GM19395 (cell line): ENCODE measurements at regions not wholly inside any gene's neighbourhood (a gene's known extent, or its start where the extent isn't known, plus 50 kb on each side); places are given as distances from the start of the nearest gene placed in this dataset.
A peak's percentile ranks its signal among the peaks of the same experiment; 100 is the strongest.

Experiments used
- ATAC-seq: cut with Tn5 transposase; IDR thresholded peaks from one replicate; pipeline ENCODE4 v1.9.1; 2021; ENCODE audit warnings: mild to moderate bottlenecking, moderate library complexity; ENCODE audit not compliant: unreplicated experiment

DNA sequence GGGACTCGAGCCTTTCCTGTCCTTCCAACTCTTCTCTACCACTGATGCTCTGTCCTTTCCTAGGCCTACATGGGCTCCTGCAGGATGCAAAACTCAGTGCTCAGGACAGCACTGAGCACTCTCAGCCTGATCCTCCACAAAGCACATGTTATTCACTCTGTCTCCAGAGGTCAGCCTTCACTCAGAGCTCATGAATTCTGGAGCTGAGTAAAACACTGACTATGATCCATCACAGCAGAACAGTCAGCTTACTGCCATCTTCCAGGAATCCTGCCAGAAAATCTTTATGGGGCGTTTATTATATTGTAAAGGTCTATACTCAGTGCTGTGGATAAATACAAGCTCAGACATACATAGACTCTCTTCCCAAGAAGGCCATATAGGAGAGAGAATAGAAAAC lies 121.5 kb upstream of the CPEB2 start:
- no peak for ATAC-seq

DNA sequence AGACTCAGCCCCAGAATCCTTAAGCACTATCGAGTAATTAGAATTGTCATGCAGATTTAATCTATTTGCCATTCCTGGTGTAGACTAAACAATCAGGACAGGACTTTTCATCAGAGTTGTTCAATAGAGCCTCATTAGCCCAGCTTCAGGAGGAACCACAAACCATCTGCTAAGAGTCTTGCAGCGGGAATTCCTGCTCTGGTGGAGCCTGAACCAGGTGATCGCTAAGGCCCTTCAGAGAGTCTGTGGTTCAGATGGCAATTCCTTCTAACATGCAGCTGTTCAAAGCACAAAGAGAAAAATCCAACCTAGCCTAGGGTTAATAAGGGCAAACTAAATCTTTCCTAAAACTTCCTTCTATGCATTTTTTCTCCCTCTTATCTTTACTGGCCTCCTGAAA lies 119.1 kb upstream of the CPEB2 start:
- ATAC-seq = no peak

DNA sequence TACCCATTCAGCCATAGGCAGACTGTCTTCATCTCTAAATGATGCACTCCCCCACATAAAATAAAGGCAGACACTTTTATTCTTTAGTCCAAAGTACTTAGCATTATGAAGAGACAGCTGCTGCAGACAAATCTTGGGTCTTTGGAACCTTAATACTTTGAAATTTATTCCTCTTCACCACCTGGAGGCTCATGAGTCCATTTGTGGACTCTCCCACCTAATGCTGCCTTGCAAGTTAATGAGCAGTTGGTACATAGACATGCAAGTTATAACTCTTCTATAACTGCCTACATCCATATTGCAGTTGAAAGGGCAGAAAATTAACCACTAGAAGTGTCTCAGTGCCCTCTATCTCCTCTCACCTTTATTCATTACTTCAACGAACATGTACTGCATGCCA lies 118.6 kb upstream of the CPEB2 start:
- ATAC-seq = no peak

DNA sequence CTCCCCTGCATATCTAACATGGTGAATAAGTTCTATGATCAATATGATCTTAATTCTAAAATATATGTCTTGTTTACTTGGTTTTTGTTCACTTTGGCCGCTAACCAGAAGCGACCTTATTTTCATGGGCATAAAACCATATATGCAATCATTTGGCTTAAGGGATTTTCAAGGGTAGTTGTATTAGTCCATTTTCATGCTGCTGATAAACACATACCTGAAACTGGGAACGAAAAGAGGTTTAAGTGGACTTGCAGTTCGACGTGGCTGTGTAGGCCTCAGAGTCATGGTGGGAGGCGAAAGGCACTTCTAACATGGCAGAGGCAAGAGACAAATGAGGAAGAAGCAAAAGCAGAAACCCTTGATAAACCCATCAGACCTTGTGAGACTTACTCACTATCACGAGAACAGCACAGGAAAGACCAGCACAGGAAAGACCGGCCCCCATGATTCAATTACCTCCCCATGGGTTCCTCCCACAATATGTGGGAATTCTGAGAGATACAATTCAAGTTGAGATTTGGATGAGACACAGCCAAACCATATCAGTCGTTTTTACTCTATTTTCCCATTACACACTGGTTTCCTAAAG lies 114.3 kb upstream of the CPEB2 start:
- no peak for ATAC-seq

DNA sequence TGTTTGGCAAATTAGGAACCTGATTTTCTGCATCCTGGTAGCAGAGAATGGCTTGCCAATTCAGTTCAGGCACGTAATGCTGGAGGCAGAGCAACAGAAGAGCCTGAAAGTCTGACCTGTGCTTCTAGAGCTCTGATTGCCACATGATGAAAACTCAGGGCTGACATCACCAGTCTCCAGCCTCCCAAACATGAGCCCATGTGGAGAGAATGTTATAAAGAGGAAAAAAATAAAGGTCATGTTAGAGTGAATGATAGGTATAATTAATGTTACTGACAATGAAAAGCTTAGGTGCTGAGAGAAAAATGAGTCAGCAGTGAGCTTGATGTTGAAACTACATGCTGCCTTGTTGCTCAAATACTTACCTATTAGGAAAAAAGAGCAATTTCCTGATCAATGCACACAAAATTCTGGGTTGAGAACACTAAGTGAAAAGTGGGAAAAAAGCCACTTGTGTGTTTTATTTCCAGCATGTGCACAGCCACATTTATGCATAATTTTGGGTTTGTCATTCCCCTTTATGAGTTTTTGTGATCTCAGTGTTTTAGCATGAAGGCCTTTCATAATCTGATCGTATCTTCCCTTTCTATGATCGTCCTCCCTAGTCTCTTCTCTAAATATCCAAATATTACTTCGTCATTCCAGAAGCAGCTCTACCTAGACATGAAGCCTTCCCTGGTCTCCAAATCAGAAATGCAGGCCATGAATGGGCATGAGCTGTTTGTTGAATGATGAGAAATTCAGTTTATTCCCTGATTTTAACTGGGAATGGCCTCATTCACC lies 113.3 kb upstream of the CPEB2 start:
- no peak for ATAC-seq

DNA sequence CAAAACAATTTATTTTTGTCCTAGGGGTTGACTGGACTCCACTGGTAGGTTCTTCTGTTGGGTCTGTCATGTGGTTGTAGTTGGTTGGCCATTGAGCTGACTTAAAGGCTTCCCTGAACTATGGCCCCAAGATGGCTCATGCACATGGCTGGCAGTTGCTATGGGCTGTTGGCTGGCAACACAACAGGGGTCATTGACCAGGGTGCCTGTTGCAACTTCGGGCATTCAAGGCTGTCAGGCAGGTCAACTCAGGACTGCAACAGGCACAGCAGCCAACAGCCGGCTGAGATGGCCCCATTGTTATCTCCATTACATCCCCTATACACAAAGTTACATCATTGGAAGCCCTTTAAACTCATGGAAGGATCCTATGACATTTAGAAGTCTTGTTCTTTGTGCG lies 109.7 kb upstream of the CPEB2 start:
- ATAC-seq = no peak

DNA sequence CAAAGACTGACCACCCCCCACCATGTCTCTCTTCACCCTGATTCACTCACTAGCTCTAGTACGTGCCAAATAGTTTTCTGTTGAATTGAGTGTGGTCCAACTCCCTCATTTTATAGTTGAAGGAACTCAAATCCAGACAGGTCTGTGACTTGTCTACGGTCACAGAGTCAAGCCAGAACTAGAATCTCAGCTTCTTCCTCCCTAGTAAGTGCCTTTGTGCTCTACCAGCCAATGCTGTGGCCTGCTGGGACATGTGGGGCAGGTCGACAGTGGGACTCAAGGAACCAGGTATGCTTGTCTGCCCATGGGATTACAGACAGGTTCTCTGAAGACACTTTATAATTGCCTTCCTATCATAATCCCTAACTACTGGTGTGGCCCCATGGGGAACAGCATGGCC lies 108.6 kb upstream of the CPEB2 start:
- ATAC-seq = no peak

DNA sequence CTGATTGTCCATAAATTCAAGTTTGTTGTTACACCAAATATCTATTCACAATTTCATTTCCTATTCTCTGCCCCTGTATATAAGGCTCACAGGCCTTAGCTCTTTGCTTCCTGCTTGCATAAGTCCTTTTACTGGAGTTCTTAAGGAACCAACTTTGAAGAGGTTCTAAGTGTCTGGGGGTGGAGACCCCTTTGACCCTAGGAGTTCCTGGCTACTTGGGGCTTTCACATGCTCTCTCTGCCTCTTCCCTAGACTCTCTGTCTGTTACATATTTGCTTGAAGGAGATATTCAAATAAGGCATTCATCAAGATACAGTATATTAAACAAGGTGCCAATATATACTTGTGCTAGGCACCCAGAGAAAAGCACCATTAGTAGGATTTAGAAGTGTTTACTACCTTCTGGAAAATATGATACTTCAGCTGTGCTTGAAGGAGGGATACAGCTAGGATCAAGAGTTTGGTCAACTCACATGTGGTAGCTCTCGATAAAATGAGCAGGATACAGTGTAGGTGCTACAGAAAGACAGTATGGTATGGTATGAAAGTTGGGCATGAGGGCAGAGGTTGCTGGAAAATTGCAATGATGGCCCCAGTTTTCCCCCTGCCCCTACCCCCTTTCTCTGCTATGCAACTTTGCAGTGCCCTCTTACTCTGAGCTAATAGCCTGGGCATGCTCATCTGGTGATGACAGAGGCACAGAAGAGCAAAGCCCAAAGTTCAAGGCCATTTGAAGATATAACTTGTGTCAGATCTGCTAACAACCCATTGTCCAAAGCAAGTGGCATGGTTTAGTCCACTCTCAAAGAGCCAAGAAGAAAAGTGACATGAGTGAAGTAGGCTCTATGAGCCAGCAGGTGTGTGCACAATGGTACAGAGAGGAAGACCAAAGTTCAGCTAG lies 107.6 kb upstream of the CPEB2 start:
- no peak for ATAC-seq

DNA sequence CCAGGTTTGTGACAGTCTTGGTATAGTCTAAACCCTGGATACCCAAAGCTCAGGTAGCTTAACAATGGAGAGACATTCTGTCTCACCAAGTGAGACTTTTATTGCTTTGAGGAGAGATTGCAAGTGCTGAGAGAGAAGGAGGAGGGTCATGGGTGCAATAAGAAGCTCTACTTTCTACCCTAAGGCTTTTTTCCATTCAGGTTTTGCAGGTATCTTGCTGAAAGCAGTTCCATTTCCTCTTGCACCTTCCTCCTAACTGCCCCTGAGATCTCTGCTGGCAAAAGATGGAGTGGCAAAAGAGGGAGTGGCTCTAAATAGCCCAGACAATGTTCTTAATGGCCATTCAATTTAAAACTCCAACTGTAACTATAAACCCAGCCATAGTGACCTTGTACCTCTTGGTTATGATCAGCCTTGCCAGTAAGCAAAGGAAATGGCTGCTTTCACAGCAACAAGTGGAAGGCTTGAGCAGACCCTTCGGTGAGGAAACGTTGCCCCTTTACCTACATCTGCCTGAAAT lies 105.6 kb upstream of the CPEB2 start:
- no peak for ATAC-seq

DNA sequence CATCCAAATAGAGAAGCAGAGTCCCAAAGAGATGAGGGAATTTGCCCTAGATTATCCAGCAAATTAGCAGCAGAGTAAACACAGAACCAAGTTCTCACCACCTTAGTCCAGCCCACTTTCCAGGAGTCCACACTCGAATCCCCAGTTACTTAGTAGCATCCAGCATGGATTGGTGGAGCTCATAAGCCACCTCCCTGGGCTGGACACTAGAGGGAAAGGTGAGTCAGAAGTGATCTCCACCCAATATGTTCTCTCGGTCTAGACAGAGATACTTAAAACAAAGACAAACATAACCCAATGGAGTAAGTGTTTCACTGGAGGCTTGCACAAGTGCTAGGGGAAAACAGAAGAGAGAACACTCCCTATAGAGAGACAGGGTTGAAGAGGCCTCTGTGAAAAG lies 105.1 kb upstream of the CPEB2 start:
- ATAC-seq = no peak

DNA sequence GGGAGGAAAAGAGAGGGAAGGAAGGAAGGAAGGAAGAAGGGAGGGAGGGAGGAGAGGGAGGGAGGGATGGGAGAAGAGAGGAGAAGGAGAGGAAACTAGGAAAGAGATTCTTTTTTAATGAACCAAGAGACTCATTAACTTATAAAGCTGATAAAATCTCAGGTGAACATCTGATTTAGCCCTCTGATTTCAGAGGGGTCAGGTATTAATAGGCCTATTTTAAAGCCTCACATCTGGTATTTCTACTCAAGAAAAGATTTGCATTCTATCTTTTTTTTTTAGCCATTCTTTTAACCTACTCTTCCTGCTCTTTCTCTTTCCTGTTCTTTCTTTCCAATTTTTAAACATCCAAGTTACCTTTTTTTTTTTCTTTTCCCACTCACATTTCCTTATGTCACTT lies 103.3 kb upstream of the CPEB2 start:
- no peak for ATAC-seq

DNA sequence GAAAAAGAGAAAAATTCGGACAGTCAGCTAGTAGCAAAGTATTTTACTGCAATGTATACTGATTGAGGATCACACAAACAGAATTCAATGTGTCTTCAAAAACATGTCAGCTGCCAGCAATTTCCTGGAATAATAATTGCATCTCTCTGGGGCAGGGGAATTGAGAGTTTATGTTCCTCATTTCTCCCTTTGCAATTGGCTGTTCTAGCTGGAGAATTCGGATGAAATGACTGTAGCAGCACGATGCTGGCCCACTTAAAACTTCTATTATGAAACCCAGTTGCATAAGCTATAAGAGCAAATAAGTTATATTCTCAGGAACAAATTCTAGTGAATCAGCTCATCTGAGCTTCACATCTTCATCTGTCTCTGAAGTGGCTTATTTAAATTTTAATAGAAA lies 99.9 kb upstream of the CPEB2 start:
- no peak for ATAC-seq

DNA sequence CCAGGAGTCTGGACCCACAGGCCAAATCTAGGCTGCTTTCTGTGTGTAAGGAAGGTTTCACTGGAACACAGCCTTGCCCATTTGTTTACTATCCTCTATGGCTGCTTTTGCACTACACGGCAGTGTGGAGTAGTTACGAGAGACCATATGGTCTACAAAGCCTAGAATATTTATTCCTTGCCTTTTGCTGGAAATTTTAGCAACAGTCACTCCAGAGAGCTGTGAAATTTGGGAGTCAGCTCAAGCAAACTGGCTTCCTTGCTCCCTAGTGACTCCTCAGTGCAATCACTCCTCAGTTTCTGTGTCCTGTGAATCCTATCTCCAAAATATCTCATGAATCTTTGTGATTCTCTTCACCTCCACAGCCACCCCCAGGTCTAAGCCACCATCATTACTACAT lies 99.0 kb upstream of the CPEB2 start:
- ATAC-seq = no peak

DNA sequence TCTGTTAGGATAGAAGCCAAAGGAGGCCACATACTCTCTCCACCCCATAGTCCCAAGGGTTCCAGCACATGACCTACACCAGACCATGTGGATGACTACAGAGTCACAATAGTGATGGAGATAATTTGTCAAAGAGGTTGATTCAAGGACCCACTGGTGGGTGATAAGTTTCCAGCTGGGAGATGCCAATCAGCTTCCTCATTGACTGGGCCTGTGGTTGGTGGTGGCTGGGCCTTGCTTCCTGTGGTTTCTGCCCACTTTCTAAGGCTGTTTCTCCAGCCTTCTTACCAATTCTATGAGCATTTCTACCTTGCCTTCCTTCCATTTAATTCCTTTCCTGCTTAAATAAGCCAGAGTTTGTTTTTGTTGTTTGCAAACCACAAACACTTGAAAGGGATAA lies 95.5 kb upstream of the CPEB2 start:
- ATAC-seq = no peak

DNA sequence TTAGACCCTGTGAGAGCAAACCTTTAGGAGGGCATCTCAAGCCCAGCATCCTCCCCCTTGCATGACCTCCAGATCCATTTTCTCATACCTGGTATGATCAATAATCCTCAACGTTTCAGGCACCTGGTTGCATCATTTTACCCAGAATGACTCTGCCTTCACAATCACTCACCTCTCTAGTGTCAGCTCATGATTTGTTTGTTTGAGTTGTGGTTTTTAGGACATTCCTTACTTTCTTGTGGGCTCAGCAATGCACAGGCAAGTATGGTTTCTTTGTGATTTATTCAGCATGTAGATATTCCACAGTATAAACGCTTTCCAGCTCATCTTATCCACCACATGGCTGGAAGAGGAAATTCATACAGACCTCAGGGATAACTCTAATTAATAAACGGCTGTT lies 93.6 kb upstream of the CPEB2 start:
- ATAC-seq = no peak

DNA sequence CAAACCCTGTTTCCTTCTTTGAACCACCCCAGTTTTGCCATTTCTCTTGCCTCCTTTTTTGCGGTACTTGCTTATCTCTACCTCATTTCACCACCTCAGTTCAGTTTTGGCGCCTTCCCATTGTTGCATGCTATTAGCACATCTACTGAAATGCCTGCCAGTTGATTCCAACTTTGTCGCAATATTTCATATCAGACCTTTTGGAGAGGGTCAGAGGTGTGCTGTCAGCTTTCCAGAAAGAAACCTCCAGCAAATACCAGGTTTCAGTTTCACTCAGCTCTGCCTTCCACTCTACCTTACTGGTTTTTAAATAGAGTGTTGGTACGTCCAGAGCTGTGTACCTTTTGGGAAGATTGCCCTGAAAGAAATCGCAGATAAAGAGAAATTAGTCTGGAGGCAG lies 91.9 kb upstream of the CPEB2 start:
- ATAC-seq = no peak

DNA sequence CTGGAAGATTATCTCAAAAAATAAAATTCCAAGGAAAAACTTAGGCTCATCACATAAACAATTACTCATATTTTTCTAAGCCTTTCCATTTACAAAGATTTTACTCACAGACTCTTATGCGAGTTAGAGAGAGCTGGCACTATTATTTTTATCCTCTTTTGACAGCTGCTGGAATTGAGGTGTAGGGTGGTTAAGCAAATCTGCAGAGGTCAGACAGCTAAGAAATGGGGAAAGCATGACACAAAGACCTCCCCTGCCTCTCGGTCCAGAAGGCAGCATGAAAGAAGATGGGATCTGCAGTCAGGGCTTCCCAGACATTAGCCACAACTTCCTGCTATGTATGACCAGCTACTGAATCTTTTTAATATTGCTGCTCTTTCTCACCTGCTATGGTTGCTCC lies 89.9 kb upstream of the CPEB2 start:
- ATAC-seq = no peak

DNA sequence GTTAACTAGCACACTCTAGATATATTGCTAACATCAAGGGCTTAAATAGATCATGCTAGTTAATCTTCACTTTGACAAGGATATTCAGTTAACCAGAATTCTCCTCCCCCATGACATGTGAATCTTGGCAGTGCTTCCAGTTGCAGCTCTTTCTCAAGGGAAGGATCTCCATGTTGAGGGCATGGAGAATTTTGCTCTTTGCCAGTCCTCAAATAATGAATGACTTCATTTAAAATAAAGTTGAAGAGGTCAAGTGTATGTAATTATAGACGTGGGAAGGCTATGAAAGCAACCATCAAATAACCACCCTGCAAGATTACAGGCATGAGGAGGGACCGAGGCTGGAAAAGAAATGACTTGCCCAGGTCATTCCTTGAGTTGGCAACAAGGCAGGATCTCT lies 87.3 kb upstream of the CPEB2 start:
- no peak for ATAC-seq

DNA sequence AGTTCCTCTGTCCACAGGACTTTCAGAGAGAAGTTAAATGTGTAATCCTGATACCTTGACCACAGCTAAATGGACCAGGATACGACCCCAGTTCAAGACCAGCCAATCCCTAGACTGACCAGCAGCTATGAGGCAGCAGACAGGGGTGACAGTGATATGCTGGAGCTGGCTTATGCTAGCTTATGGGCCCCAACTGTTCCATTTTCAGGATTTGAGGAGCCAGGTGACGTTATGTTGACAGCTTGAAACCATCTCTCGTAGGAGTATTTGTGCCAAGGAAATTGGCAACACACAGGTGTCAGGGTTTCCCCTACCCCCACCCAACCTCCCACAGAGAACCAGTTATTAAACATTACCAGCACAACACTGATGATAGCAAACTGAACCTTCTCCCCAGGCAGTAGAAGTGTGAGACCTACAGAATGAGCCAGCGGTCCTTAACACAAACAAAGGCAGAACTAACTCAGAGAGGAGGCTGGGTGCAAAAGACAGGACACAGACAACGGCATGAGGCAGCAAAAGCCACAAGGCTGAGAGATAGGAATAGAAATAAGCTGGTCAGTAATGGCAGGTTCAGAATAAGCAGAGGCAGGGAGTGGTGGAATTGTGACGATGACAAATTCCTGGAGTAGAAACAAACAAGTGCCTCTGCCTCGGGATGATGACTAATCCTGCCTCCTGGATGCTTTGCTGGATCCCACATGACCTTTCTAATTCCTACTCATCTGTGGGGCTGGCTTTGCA lies 85.6 kb upstream of the CPEB2 start:
- peak; percentile 49 for ATAC-seq

DNA sequence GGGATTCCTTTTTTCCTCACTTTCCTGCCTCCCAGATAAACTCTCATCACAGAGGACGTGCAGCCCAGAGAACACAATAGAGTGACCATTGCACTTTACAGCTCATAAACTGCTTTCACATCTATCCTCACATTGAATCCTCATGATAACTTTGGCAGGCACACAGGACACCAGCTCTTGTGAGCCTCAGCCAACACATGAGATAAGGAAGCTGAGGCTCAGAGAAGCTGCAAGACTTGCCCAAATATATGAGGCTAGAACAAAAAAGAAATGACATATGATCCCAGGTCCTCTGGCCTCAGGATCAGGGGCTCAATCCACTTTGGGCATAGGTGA lies 85.0 kb upstream of the CPEB2 start:
- no peak for ATAC-seq

DNA sequence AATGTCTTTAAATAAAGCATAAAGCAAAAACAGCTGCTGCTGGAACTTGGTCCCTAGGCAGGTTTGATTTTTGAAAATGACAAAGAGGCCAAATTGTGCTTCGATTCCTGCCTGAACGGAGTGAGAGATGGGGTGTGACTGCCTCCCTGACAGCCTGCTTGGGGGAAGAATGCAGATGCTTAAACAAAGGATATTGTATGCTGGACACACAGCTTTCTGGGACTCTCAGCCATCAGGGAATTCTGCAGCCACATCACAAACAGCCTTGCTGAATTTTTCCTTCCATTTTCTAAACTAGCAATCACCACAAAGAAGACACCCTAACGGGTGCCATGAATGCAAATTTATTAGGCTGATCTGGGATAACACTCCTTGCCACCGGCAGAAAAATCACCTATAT lies 83.9 kb upstream of the CPEB2 start:
- ATAC-seq = no peak
